ENCODE measurements at regions not wholly inside any gene's neighbourhood (a gene's known extent, or its start where the extent isn't known, plus 50 kb on each side); places are given as distances from the start of the nearest gene placed in this dataset.

GRCh38 chr3:104755791-104756190 lies 610.9 kb upstream of the ALCAM start:
- DNase-seq (ENCODE audit: low read depth, low spot score) (no peak), ATAC-seq (no peak)
- Histone ChIP-seq H3K27ac (ENCODE audit: low read length) (no peak overlapping the region), H3K4me1 (ENCODE audit: control insufficient read depth, insufficient read depth, low read length) (no peaks in the 10 kb centered on the region), H3K36me3 (ENCODE audit: control insufficient read depth, insufficient read depth, low read length) (no peaks in the 10 kb centered on the region), H3K27me3 (ENCODE audit: control insufficient read depth, insufficient read depth, low read length) (no peaks in the 10 kb centered on the region), H3K4me3 (ENCODE audit: low read depth in 2 of 2, low read length in 2 of 2) (no peak overlapping the region), H3K9me3 (ENCODE audit: control insufficient read depth, insufficient read depth, low read depth, low read length) (no peaks in the 10 kb centered on the region)
- no TSS peak for BruUV-seq (replicated peaks)
- ChIA-PET CTCF (no interaction called here), POLR2A (no interaction called here)
- in situ Hi-C loops (cut with HindIII; ENCODE audit: low pct_unique_long_range_greater_than_20kb, low sequenced_read_pairs) (no loop called here), intact Hi-C loops (cut with micrococcal nuclease; ENCODE audit: unreplicated experiment) (no loop called here)
- TF ChIP-seq SIN3A (IDR thresholded peaks at IDR 0.05; ENCODE audit: borderline replicate concordance, insufficient read depth, low read depth, low read length): no peak
- TF ChIP-seq, protein P1, sequence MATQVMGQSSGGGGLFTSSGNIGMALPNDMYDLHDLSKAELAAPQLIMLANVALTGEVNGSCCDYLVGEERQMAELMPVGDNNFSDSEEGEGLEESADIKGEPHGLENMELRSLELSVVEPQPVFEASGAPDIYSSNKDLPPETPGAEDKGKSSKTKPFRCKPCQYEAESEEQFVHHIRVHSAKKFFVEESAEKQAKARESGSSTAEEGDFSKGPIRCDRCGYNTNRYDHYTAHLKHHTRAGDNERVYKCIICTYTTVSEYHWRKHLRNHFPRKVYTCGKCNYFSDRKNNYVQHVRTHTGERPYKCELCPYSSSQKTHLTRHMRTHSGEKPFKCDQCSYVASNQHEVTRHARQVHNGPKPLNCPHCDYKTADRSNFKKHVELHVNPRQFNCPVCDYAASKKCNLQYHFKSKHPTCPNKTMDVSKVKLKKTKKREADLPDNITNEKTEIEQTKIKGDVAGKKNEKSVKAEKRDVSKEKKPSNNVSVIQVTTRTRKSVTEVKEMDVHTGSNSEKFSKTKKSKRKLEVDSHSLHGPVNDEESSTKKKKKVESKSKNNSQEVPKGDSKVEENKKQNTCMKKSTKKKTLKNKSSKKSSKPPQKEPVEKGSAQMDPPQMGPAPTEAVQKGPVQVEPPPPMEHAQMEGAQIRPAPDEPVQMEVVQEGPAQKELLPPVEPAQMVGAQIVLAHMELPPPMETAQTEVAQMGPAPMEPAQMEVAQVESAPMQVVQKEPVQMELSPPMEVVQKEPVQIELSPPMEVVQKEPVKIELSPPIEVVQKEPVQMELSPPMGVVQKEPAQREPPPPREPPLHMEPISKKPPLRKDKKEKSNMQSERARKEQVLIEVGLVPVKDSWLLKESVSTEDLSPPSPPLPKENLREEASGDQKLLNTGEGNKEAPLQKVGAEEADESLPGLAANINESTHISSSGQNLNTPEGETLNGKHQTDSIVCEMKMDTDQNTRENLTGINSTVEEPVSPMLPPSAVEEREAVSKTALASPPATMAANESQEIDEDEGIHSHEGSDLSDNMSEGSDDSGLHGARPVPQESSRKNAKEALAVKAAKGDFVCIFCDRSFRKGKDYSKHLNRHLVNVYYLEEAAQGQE (IDR thresholded peaks at IDR 0.05; ENCODE audit: insufficient read depth in 1 of 2, low read depth in 2 of 2, low read length in 1 of 2): no peak
- TF ChIP-seq TCF7L2 (IDR thresholded peaks at IDR 0.05; ENCODE audit: low read depth, low read length): no peak
- TF ChIP-seq CTCF (IDR thresholded peaks at IDR 0.05): no peak
- TF ChIP-seq POLR2AphosphoS5 (IDR thresholded peaks at IDR 0.05; ENCODE audit: low read depth, low read length): no peak

DNA sequence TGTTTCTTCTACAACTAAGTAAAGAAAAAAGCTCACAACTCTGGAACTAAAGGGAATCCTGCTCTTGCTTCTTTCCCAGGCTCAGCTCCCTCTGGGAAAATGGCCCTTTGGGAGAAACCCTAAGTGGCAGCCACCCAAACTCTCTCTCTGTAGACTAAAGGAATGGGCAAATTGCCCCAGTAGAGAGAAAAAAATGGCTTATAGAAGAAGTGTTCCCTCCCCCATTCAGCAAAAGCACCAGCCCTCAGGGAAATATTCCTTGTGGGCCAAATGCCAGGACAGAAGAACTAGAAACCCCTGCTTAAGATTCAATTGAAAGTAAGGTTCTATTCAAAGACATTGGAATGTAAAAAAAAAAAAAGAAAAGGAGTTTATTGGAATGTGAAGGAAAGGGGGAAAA lies 603.7 kb upstream of the ALCAM start:
- DNase-seq (ENCODE audit: low read depth, low spot score) (no peak), ATAC-seq (no peak)
- in situ Hi-C loops (cut with HindIII; ENCODE audit: low pct_unique_long_range_greater_than_20kb, low sequenced_read_pairs): no loop called here
- BruUV-seq (replicated peaks): no TSS peak
- no peak overlapping the region for H3K4me3 ChIP-seq (ENCODE audit: low read depth in 2 of 2, low read length in 2 of 2)
- intact Hi-C loops (cut with micrococcal nuclease; ENCODE audit: unreplicated experiment): no loop called here
- no peaks in the 10 kb centered on the region for H3K9me3 ChIP-seq (ENCODE audit: control insufficient read depth, insufficient read depth, low read depth, low read length)
- TF ChIP-seq SIN3A (IDR thresholded peaks at IDR 0.05; ENCODE audit: borderline replicate concordance, insufficient read depth, low read depth, low read length) (no peak), CTCF (IDR thresholded peaks at IDR 0.05) (no peak), POLR2AphosphoS5 (IDR thresholded peaks at IDR 0.05; ENCODE audit: low read depth, low read length) (no peak), TCF7L2 (IDR thresholded peaks at IDR 0.05; ENCODE audit: low read depth, low read length) (no peak)
- TF ChIP-seq, protein P1 (IDR thresholded peaks at IDR 0.05; ENCODE audit: insufficient read depth in 1 of 2, low read depth in 2 of 2, low read length in 1 of 2): no peak
- H3K4me1 ChIP-seq (ENCODE audit: control insufficient read depth, insufficient read depth, low read length): no peaks in the 10 kb centered on the region
- H3K27me3 ChIP-seq (ENCODE audit: control insufficient read depth, insufficient read depth, low read length): no peaks in the 10 kb centered on the region
- CTCF ChIA-PET: no interaction called here
- H3K27ac ChIP-seq (ENCODE audit: low read length): no peak overlapping the region
- POLR2A ChIA-PET: no interaction called here
- H3K36me3 ChIP-seq (ENCODE audit: control insufficient read depth, insufficient read depth, low read length): no peaks in the 10 kb centered on the region
